Cerebellar nuclear complex (tissue), 1 donor: ENCODE measurements at regions not wholly inside any gene's neighbourhood (a gene's known extent, or its start where the extent isn't known, plus 50 kb on each side); places are given as distances from the start of the nearest gene placed in this dataset.
A peak's percentile ranks its signal among the peaks of the same experiment; 100 is the strongest.

Experiments used
- DNase-seq, 2 experiments: peaks; one replicate each; lab custom pipeline; 2025; lab: John Stamatoyannopoulos, UW

GRCh38 chr7:26513948-26514347 lies 222.3 kb downstream of the SNX10 start:
- no peak for DNase-seq

- no peak for DNase-seq
These were observed 223.0 kb downstream of the SNX10 start for GRCh38 chr7:26514633-26515032.

GRCh38 chr7:26515314-26515842 lies 223.7 kb downstream of the SNX10 start:
- peak in 1 of 2 experiments; percentile 54 for DNase-seq

GRCh38 chr7:26520483-26520882 lies 228.8 kb downstream of the SNX10 start:
- no peak for DNase-seq

- DNase-seq: no peak
These were observed 231.0 kb downstream of the SNX10 start for GRCh38 chr7:26522633-26523032.

GRCh38 chr7:26525398-26526264 lies 234.0 kb downstream of the SNX10 start:
- DNase-seq: no peak

- DNase-seq: no peak
These were observed 234.6 kb downstream of the SNX10 start for GRCh38 chr7:26526265-26526587.

GRCh38 chr7:26531926-26532325 lies 240.3 kb downstream of the SNX10 start:
- no peak for DNase-seq

- DNase-seq: no peak
These were observed 240.8 kb downstream of the SNX10 start for GRCh38 chr7:26532471-26532870.

GRCh38 chr7:26533217-26533616 lies 241.6 kb downstream of the SNX10 start:
- no peak for DNase-seq

- no peak for DNase-seq
These were observed 243.2 kb downstream of the SNX10 start for GRCh38 chr7:26534649-26535482.

GRCh38 chr7:26535483-26536007 lies 243.9 kb downstream of the SNX10 start:
- no peak for DNase-seq

GRCh38 chr7:26538216-26538615 lies 246.6 kb downstream of the SNX10 start:
- DNase-seq: peak in 1 of 2 experiments; percentile 39

- peak in 1 of 2 experiments; percentile 54 for DNase-seq
These were observed 247.0 kb downstream of the SNX10 start for GRCh38 chr7:26538689-26539088.

GRCh38 chr7:26543340-26543739 lies 251.7 kb downstream of the SNX10 start:
- no peak for DNase-seq

GRCh38 chr7:26543951-26544350 lies 252.3 kb downstream of the SNX10 start:
- DNase-seq: no peak

GRCh38 chr7:26546508-26547053 lies 254.9 kb downstream of the SNX10 start:
- no peak for DNase-seq

GRCh38 chr7:26547156-26547555 lies 255.5 kb downstream of the SNX10 start:
- DNase-seq: no peak

- DNase-seq: no peak
These were observed 257.8 kb downstream of the SNX10 start for GRCh38 chr7:26549281-26549944.

- no peak for DNase-seq
These were observed 258.8 kb downstream of the SNX10 start for GRCh38 chr7:26550492-26550891.

- DNase-seq: no peak
These were observed 260.1 kb downstream of the SNX10 start for GRCh38 chr7:26551740-26552139.

- DNase-seq: no peak
These were observed 261.5 kb downstream of the SNX10 start for GRCh38 chr7:26553128-26553527.
